Panc1 (cell line): ENCODE measurements at regions not wholly inside any gene's neighbourhood (a gene's known extent, or its start where the extent isn't known, plus 50 kb on each side); places are given as distances from the start of the nearest gene placed in this dataset.

ENCODE experiments used
- ATAC-seq: fragments of 200-7000 bp; cut with Tn5 transposase; 2 replicates; pipeline ENCODE4 v1.9.1; 2020; ENCODE audit warnings: mild to moderate bottlenecking, moderate library complexity
- BruUV-seq: library from RNA; stranded (reverse); fragments of 400-500 nt; replicated peaks from 2 replicates; lab custom pipeline; 2021; lab: Mats Ljungman, UMichigan
- CTCF ChIA-PET: fragments of 300-600 bp; sonication (Branson Sonifier 250); formaldehyde crosslinking; loops from one replicate; lab custom pipeline; 2022; ENCODE audit warnings: antibody characterized with exemption; lab: Charles Lee
- POLR2A ChIA-PET: fragments of 300-600 bp; sonication (Branson Sonifier 250); formaldehyde crosslinking; loops from one replicate; lab custom pipeline; 2022; ENCODE audit warnings: antibody characterized with exemption; lab: Charles Lee
- DNase-seq: peaks from one replicate; pipeline ENCODE4 v3.0.0-alpha.2; 2010; ENCODE audit warnings: low read depth, low spot score
- H3K27ac ChIP-seq: 2 replicates; pipeline ENCODE4 v1.5.1; 2011; ENCODE audit warnings: mild to moderate bottlenecking, low read length, inconsistent platforms
- H3K27me3 ChIP-seq: fragments of 200-500 bp; sonication (Bioruptor generic); 2 replicates; pipeline ENCODE4 v1.6.0; 2014; ENCODE audit warnings: low read length, inconsistent platforms; ENCODE audit not compliant: control insufficient read depth, insufficient read depth
- H3K36me3 ChIP-seq: fragments of 200-500 bp; sonication (Bioruptor generic); 2 replicates; pipeline ENCODE4 v1.5.1; 2014; ENCODE audit warnings: inconsistent platforms, mild to moderate bottlenecking, low read length, moderate library complexity; ENCODE audit not compliant: control insufficient read depth, insufficient read depth
- H3K4me1 ChIP-seq: 2 replicates; pipeline ENCODE4 v1.5.1; 2011; ENCODE audit warnings: inconsistent platforms, mild to moderate bottlenecking, low read length, moderate library complexity; ENCODE audit not compliant: control insufficient read depth, insufficient read depth
- H3K4me3 ChIP-seq, 2 experiments: 2 replicates each; pipeline ENCODE4 v1.5.1; 2011 to 2012; ENCODE audit warnings: low read depth in 2 of 2, low read length in 2 of 2, mild to moderate bottlenecking in 2 of 2, inconsistent platforms in 1 of 2, moderate library complexity in 1 of 2
- H3K9me3 ChIP-seq: fragments of 200-500 bp; sonication (Bioruptor generic); 2 replicates; pipeline ENCODE4 v1.5.1; 2014; ENCODE audit warnings: low read depth, mild to moderate bottlenecking, inconsistent platforms, low read length, moderate library complexity; ENCODE audit not compliant: control insufficient read depth, insufficient read depth
- POLR2AphosphoS5 ChIP-seq: IDR thresholded peaks from 2 replicates; pipeline ENCODE4 v1.6.1; 2012; ENCODE audit warnings: mild to moderate bottlenecking, low read depth, low read length, moderate library complexity
- REST ChIP-seq, 2 experiments: IDR thresholded peaks; 2 replicates each; pipeline ENCODE4 v1.6.1; 2011 to 2012; ENCODE audit warnings: low read depth in 2 of 2, control low read depth in 1 of 2, low read length in 1 of 2, mild to moderate bottlenecking in 1 of 2, moderate library complexity in 1 of 2; ENCODE audit not compliant: insufficient read depth in 1 of 2
- SIN3A ChIP-seq: IDR thresholded peaks from 2 replicates; pipeline ENCODE4 v1.6.1; 2012; ENCODE audit warnings: low read depth, mild to moderate bottlenecking, low read length, moderate library complexity, borderline replicate concordance; ENCODE audit not compliant: insufficient read depth
- TCF7L2 ChIP-seq: IDR thresholded peaks from 2 replicates; pipeline ENCODE4 v1.6.1; 2011; ENCODE audit warnings: mild to moderate bottlenecking, low read depth, low read length, inconsistent platforms
- in situ Hi-C: cut with HindIII; loops from 2 replicates; pipeline ENCODE4 v1.10.0; 2016; ENCODE audit warnings: low sequenced_read_pairs, low pct_unique_long_range_greater_than_20kb
- intact Hi-C: fragments of 100-400 bp; cut with micrococcal nuclease; formaldehyde crosslinking; loops from one replicate; pipeline ENCODE4 v1.10.0; 2022; ENCODE audit not compliant: unreplicated experiment
- TF ChIP-seq, protein P1 (sequence below): fragments of 450-650 bp; IDR thresholded peaks from 2 replicates; pipeline ENCODE4 v1.5.1; 2017; ENCODE audit warnings: mild to moderate bottlenecking

DNA sequence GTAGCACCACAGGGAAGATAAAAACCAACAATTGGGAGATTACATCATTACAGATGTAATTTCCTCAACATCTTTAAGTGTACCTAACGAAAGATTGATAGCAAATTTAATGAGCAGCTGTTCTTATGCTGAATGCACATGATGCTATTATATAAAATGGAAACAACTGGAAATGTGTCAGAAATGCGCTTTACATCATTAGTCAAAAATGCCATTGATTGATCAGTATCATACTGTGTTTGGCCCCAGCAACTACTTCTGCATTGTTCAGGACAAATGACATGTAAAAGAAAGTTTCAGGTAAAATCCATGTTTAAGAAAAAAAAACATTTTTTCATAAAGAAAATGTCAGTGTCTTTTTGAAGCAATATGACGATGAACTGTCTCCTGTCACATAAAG lies 625.5 kb upstream of the MIR17HG start:
- no peak for ATAC-seq
- no peak for DNase-seq
- H3K9me3 ChIP-seq = no peaks in the 10 kb centered on the region
- POLR2A ChIA-PET = no interaction called here
- H3K27ac ChIP-seq = no peak overlapping the region
- H3K4me3 ChIP-seq = no peak overlapping the region
- H3K4me1 ChIP-seq = peaks cover 6% of the 10 kb centered on the region
- no peak for TF ChIP-seq SIN3A
- TF ChIP-seq, protein P1, sequence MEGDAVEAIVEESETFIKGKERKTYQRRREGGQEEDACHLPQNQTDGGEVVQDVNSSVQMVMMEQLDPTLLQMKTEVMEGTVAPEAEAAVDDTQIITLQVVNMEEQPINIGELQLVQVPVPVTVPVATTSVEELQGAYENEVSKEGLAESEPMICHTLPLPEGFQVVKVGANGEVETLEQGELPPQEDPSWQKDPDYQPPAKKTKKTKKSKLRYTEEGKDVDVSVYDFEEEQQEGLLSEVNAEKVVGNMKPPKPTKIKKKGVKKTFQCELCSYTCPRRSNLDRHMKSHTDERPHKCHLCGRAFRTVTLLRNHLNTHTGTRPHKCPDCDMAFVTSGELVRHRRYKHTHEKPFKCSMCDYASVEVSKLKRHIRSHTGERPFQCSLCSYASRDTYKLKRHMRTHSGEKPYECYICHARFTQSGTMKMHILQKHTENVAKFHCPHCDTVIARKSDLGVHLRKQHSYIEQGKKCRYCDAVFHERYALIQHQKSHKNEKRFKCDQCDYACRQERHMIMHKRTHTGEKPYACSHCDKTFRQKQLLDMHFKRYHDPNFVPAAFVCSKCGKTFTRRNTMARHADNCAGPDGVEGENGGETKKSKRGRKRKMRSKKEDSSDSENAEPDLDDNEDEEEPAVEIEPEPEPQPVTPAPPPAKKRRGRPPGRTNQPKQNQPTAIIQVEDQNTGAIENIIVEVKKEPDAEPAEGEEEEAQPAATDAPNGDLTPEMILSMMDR = no peak
- no peak for TF ChIP-seq TCF7L2
- no peak for TF ChIP-seq REST (IDR thresholded peaks at IDR 0.05; ENCODE audit: insufficient read depth in 1 of 2, low read depth in 2 of 2, low read length in 1 of 2)
- TF ChIP-seq POLR2AphosphoS5 = no peak
- no TSS peak for BruUV-seq
- CTCF ChIA-PET = no interaction called here
- in situ Hi-C loops (no loop called here), intact Hi-C loops (no loop called here)
- no peaks in the 10 kb centered on the region for H3K36me3 ChIP-seq
- no peaks in the 10 kb centered on the region for H3K27me3 ChIP-seq

GRCh38 chr13:90723381-90723780 lies 624.1 kb upstream of the MIR17HG start:
- ATAC-seq (no peak), DNase-seq (no peak)
- TF ChIP-seq SIN3A = no peak
- TF ChIP-seq POLR2AphosphoS5 = no peak
- TF ChIP-seq, protein P1 = no peak
- TF ChIP-seq TCF7L2 = no peak
- no peak for TF ChIP-seq REST (IDR thresholded peaks at IDR 0.05; ENCODE audit: insufficient read depth in 1 of 2, low read depth in 2 of 2, low read length in 1 of 2)
- no peaks in the 10 kb centered on the region for H3K36me3 ChIP-seq
- BruUV-seq = no TSS peak
- ChIA-PET POLR2A (no interaction called here), CTCF (no interaction called here)
- no peaks in the 10 kb centered on the region for H3K9me3 ChIP-seq
- no peak overlapping the region for H3K27ac ChIP-seq
- intact Hi-C loops = no loop called here
- in situ Hi-C loops = no loop called here
- no peaks in the 10 kb centered on the region for H3K27me3 ChIP-seq
- peaks cover under 1% of the 10 kb centered on the region; the same call in 1 of the 2 replicates for H3K4me1 ChIP-seq
- H3K4me3 ChIP-seq = no peak overlapping the region
